ENCODE measurements at regions not wholly inside any gene's neighbourhood (a gene's known extent, or its start where the extent isn't known, plus 50 kb on each side); places are given as distances from the start of the nearest gene placed in this dataset.

- H3K27me3 Mint-ChIP-seq = no peaks in the 10 kb centered on the region
- H3K36me3 Mint-ChIP-seq (ENCODE audit: insufficient read depth) = no peaks in the 10 kb centered on the region
- DNase-seq = no peak
- H3K4me3 Mint-ChIP-seq = no peak overlapping the region
- H3K9me3 Mint-ChIP-seq = peaks cover 10 to 12% of the 10 kb centered on the region in 2 donors
- H3K27ac Mint-ChIP-seq = no peak overlapping the region
- no peak for ATAC-seq (replicated peaks)
- no peaks in the 10 kb centered on the region for H3K4me1 Mint-ChIP-seq (ENCODE audit: low read depth in 2 of 2)
These were observed 477.5 kb downstream of the NUF2 start for GRCh38 chr1:163799190-163799805.

- H3K4me1 Mint-ChIP-seq (ENCODE audit: low read depth in 2 of 2) = no peaks in the 10 kb centered on the region
- peaks cover 4 to 10% of the 10 kb centered on the region in 2 donors for H3K9me3 Mint-ChIP-seq
- no peak for DNase-seq
- H3K27me3 Mint-ChIP-seq = no peaks in the 10 kb centered on the region
- ATAC-seq (replicated peaks) = no peak
- no peaks in the 10 kb centered on the region for H3K36me3 Mint-ChIP-seq (ENCODE audit: insufficient read depth)
- H3K27ac Mint-ChIP-seq = no peak overlapping the region
- H3K4me3 Mint-ChIP-seq = no peak overlapping the region
These were observed 485.7 kb downstream of the NUF2 start for GRCh38 chr1:163807331-163808049.

DNA sequence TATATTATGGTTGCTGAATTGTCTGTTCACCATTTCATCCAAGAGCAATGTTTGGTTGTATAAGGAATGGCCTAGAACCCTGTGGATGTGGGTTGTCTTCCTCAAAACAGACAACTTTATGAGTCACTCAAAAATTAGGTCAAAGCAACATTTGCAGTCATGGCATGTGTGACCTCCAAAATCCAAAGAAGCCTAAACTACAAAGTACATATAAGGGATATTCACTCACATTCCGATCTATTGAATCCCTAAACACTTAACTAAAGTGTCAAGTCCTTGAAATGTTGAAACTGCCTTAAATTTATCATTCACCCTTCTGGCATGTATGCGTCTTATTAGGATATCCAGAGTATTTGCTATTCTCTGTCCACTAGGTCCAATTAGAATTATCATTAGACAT is 491.5 kb downstream of the NUF2 start:
- no peak for DNase-seq
- no peak for ATAC-seq (replicated peaks)
- Mint-ChIP-seq H3K27me3 (no peaks in the 10 kb centered on the region), H3K4me1 (ENCODE audit: low read depth in 2 of 2) (no peaks in the 10 kb centered on the region), H3K4me3 (no peak overlapping the region), H3K27ac (no peak overlapping the region), H3K9me3 (peaks cover 6% of the 10 kb centered on the region in 2 donors), H3K36me3 (ENCODE audit: insufficient read depth) (no peaks in the 10 kb centered on the region)

DNA sequence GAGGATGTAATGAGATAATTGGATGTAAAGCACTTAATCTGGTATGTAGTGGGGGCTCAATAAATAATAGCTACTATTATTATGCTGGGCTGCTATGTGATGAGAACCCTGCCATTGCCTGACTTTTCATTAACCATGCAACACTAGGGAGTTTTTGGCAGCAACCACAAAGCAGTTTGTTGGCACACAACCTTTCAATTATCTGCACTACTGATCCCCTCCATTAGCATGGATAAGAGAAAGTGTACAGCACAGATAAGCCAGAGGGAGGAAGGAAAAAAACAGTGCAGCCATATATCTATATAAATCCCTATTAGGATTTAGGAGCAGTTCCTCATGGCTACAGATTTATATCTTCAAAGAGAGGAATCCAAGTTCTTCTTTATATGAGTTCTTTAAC is 498.5 kb downstream of the NUF2 start:
- Mint-ChIP-seq H3K4me3 (no peak overlapping the region), H3K27me3 (no peaks in the 10 kb centered on the region), H3K4me1 (ENCODE audit: low read depth in 2 of 2) (no peaks in the 10 kb centered on the region), H3K9me3 (no peaks in the 10 kb centered on the region), H3K27ac (no peak overlapping the region), H3K36me3 (ENCODE audit: insufficient read depth) (no peaks in the 10 kb centered on the region)
- DNase-seq = no peak
- no peak for ATAC-seq (replicated peaks)

DNA sequence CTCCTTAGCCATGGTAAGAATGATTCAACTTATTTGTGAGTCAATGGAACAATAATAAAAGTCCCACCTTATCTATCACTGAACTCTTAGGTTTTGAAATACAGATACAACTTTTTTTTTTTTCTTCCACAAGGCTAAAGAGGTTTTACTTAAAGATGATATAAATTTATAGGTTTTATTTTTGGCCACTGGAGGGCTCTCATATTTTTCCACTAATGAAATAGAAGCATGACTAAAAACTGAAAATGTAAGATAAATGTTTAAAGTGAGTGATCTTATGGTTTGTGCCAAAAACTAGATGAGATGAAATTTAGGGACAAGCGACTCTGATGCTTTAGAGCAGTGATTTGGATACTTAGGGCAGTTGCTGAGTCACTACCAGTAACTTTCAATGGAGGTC is 499.0 kb downstream of the NUF2 start:
- Mint-ChIP-seq H3K4me3 (no peak overlapping the region), H3K9me3 (no peaks in the 10 kb centered on the region), H3K27ac (no peak overlapping the region), H3K27me3 (no peaks in the 10 kb centered on the region), H3K4me1 (ENCODE audit: low read depth in 2 of 2) (no peaks in the 10 kb centered on the region), H3K36me3 (ENCODE audit: insufficient read depth) (no peaks in the 10 kb centered on the region)
- ATAC-seq (replicated peaks) = no peak
- no peak for DNase-seq

- Mint-ChIP-seq H3K27me3 (no peaks in the 10 kb centered on the region), H3K27ac (no peak overlapping the region)
These were observed 499.9 kb downstream of the NUF2 start for GRCh38 chr1:163821679-163822078.

GRCh38 chr1:163823017-163823416 is 501.3 kb downstream of the NUF2 start:
- Mint-ChIP-seq H3K9me3 (no peaks in the 10 kb centered on the region), H3K27me3 (no peaks in the 10 kb centered on the region), H3K36me3 (ENCODE audit: insufficient read depth) (no peaks in the 10 kb centered on the region), H3K27ac (no peak overlapping the region), H3K4me1 (ENCODE audit: low read depth in 2 of 2) (no peaks in the 10 kb centered on the region), H3K4me3 (no peak overlapping the region)
- ATAC-seq (replicated peaks) = no peak
- no peak for DNase-seq

More at GRCh38 chr1:163821679-163822078, 499.9 kb downstream of the NUF2 start:
- no peaks in the 10 kb centered on the region for H3K9me3 Mint-ChIP-seq
- ATAC-seq (replicated peaks) (no peak), DNase-seq (no peak)
- no peak overlapping the region for H3K4me3 Mint-ChIP-seq
- H3K36me3 Mint-ChIP-seq (ENCODE audit: insufficient read depth) = no peaks in the 10 kb centered on the region
- no peaks in the 10 kb centered on the region for H3K4me1 Mint-ChIP-seq (ENCODE audit: low read depth in 2 of 2)

GRCh38 chr1:163824006-163824405 is 502.3 kb downstream of the NUF2 start:
- H3K36me3 Mint-ChIP-seq (ENCODE audit: insufficient read depth) = no peaks in the 10 kb centered on the region
- no peak overlapping the region for H3K27ac Mint-ChIP-seq
- H3K27me3 Mint-ChIP-seq = no peaks in the 10 kb centered on the region
- H3K9me3 Mint-ChIP-seq = no peaks in the 10 kb centered on the region
- no peaks in the 10 kb centered on the region for H3K4me1 Mint-ChIP-seq (ENCODE audit: low read depth in 2 of 2)
- H3K4me3 Mint-ChIP-seq = no peak overlapping the region
- DNase-seq = no peak
- ATAC-seq (replicated peaks) = no peak

DNA sequence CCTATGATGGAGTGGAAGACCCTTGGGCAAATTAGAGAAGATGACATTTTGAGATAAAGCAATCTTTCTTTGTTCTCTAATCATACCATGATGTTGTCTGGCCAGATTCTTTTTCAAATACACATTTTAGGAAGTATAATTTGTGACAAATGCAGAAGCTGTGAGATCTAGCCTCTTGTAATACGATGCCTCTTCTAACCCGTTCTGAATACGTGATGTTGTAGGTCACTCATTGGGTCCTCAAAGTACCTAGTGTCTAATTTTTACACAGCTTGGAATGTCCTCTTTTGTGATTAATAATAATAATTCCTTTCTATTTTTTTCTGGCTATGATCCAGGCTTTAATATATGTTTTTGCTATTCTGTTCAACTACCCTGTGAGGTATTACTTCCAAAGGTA is 502.7 kb downstream of the NUF2 start:
- no peak overlapping the region for H3K27ac Mint-ChIP-seq
- no peak overlapping the region for H3K4me3 Mint-ChIP-seq
- H3K36me3 Mint-ChIP-seq (ENCODE audit: insufficient read depth) = no peaks in the 10 kb centered on the region
- no peak for DNase-seq
- H3K27me3 Mint-ChIP-seq = no peaks in the 10 kb centered on the region
- H3K9me3 Mint-ChIP-seq = no peaks in the 10 kb centered on the region
- no peak for ATAC-seq (replicated peaks)
- H3K4me1 Mint-ChIP-seq (ENCODE audit: low read depth in 2 of 2) = no peaks in the 10 kb centered on the region

DNA sequence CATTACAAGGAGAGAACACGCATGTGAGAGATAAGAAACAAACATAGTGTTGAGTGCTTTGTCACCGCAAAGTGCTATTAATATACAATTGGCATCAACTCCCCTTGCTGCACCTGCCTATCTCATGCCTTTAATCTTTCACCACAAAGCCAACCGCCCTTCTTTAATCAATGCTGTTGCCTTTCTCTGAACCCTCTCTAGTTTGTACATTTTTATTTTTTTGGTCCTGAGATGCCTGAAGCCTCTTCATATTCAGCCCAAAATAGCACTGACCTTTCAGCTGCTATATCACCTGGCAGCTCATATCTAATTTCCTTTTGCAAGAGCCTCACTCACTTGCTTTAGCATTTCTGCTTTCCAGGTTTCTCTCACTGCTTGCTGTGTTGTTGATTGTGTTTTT is 504.7 kb downstream of the NUF2 start:
- H3K27ac Mint-ChIP-seq = no peak overlapping the region
- ATAC-seq (replicated peaks) (no peak), DNase-seq (no peak)
- H3K27me3 Mint-ChIP-seq = no peaks in the 10 kb centered on the region
- no peaks in the 10 kb centered on the region for H3K36me3 Mint-ChIP-seq (ENCODE audit: insufficient read depth)
- no peaks in the 10 kb centered on the region for H3K4me1 Mint-ChIP-seq (ENCODE audit: low read depth in 2 of 2)
- no peak overlapping the region for H3K4me3 Mint-ChIP-seq
- H3K9me3 Mint-ChIP-seq = no peaks in the 10 kb centered on the region

- ATAC-seq (replicated peaks) = no peak
- H3K9me3 Mint-ChIP-seq = peaks cover 14 to 15% of the 10 kb centered on the region in 2 donors
- no peak for DNase-seq
- H3K4me1 Mint-ChIP-seq (ENCODE audit: low read depth in 2 of 2) = no peaks in the 10 kb centered on the region
- no peaks in the 10 kb centered on the region for H3K36me3 Mint-ChIP-seq (ENCODE audit: insufficient read depth)
- no peaks in the 10 kb centered on the region for H3K27me3 Mint-ChIP-seq
- H3K27ac Mint-ChIP-seq = no peak overlapping the region
- no peak overlapping the region for H3K4me3 Mint-ChIP-seq
These were observed 513.0 kb downstream of the NUF2 start for GRCh38 chr1:163834778-163835177.

DNA sequence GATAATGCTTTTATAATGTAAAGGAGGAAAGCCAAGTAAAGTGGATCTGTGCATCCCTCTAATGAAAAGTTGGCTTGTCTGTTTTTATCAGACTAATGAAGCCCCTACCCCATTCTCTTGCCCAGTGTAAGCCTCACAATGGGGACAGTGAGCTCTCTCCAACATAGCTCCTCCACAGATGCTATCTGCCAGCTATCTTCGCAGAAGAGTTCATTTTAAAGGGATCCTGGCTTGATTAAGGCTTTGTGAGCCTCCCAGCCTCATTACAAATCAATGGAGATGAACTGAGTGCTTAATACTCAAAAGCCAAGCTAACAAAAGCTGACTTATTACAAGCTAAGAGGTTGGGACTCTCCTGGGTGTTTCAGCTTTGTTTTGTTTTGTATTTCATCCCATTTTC is 514.7 kb downstream of the NUF2 start:
- Mint-ChIP-seq H3K4me3 (no peak overlapping the region), H3K27ac (no peak overlapping the region), H3K4me1 (ENCODE audit: low read depth in 2 of 2) (no peaks in the 10 kb centered on the region), H3K9me3 (peaks cover 14 to 15% of the 10 kb centered on the region in 2 donors), H3K36me3 (ENCODE audit: insufficient read depth) (no peaks in the 10 kb centered on the region), H3K27me3 (no peaks in the 10 kb centered on the region)
- DNase-seq (no peak), ATAC-seq (replicated peaks) (no peak)

- no peaks in the 10 kb centered on the region for H3K4me1 Mint-ChIP-seq (ENCODE audit: low read depth in 2 of 2)
These were observed 515.5 kb downstream of the NUF2 start for GRCh38 chr1:163837206-163837605.

DNA sequence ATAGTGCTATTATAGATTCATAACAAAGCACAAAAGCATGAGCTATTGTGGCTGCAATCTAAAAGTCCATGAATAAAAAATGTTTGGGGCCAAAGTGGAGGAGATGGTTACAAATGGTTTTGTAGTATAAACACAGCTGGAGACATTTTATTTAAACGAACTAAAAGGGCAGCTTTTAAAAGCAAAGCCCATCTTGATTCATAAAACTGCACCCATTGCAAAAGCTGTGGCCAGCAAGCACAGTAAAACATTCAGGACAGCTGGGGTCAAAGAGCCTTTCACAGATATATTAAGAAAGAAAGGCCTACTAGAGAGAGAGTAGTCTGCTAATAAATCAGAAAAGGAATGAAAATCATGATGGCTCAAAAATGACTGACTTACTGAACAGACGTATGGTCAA is 520.8 kb downstream of the NUF2 start:
- H3K36me3 Mint-ChIP-seq (ENCODE audit: insufficient read depth) = no peaks in the 10 kb centered on the region
- no peak overlapping the region for H3K4me3 Mint-ChIP-seq
- H3K27ac Mint-ChIP-seq = no peak overlapping the region
- DNase-seq = no peak
- no peaks in the 10 kb centered on the region for H3K4me1 Mint-ChIP-seq (ENCODE audit: low read depth in 2 of 2)
- no peak for ATAC-seq (replicated peaks)
- H3K9me3 Mint-ChIP-seq = peaks cover 6 to 15% of the 10 kb centered on the region in 2 donors
- no peaks in the 10 kb centered on the region for H3K27me3 Mint-ChIP-seq

More at GRCh38 chr1:163837206-163837605, 515.5 kb downstream of the NUF2 start:
- H3K9me3 Mint-ChIP-seq = peaks cover 14 to 19% of the 10 kb centered on the region in 2 donors
- no peak for DNase-seq
- no peak for ATAC-seq (replicated peaks)
- H3K36me3 Mint-ChIP-seq (ENCODE audit: insufficient read depth) = no peaks in the 10 kb centered on the region
- no peak overlapping the region for H3K4me3 Mint-ChIP-seq
- H3K27me3 Mint-ChIP-seq = no peaks in the 10 kb centered on the region
- no peak overlapping the region for H3K27ac Mint-ChIP-seq
